LNCAP (cell line): ENCODE measurements at regions not wholly inside any gene's neighbourhood (a gene's known extent, or its start where the extent isn't known, plus 50 kb on each side); places are given as distances from the start of the nearest gene placed in this dataset.

Source experiments
- TF ChIP-seq, protein P1 (sequence below): fragments of 450-650 bp; IDR thresholded peaks from 2 replicates; pipeline ENCODE4 v1.5.1; 2017; ENCODE audit warnings: mild to moderate bottlenecking

DNA sequence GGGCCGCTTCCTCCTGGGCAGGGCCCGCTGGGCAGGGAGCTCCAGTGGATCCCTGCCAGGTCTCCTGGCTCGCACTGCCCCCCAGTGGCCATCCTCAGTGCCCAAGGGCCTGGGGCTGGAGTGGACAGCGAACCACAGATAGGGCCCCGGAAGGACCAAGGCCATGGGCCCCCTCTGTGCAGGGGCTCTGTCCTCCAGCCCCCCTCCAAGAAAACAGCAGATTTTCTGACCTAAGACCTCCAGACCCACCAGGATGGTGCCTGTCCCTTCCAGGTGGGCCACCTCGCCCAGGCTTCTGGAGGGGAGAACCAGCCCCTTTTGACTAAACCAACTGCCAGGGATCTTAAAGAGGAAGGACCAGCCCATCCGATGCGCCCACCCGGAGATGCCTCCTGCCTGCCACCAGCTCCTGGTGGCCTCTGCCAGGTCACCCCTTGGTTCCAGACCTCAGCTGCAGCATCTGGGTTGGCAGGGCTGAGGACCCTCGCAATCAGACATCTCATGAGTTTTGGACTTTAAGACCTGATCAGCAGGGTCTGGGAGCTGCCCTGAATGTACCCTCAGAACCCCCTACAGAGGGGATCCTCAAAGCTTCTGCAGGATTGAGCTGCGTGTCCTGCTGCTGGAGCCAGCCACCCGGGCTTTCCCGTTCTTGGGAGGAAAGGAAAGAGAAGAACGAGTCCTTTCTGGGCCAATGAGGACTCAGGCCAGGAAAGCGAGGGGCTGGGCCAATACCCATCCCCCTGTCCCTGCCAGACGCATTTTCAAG is 325.8 kb upstream of the DIO3 start:
- TF ChIP-seq, protein P1, sequence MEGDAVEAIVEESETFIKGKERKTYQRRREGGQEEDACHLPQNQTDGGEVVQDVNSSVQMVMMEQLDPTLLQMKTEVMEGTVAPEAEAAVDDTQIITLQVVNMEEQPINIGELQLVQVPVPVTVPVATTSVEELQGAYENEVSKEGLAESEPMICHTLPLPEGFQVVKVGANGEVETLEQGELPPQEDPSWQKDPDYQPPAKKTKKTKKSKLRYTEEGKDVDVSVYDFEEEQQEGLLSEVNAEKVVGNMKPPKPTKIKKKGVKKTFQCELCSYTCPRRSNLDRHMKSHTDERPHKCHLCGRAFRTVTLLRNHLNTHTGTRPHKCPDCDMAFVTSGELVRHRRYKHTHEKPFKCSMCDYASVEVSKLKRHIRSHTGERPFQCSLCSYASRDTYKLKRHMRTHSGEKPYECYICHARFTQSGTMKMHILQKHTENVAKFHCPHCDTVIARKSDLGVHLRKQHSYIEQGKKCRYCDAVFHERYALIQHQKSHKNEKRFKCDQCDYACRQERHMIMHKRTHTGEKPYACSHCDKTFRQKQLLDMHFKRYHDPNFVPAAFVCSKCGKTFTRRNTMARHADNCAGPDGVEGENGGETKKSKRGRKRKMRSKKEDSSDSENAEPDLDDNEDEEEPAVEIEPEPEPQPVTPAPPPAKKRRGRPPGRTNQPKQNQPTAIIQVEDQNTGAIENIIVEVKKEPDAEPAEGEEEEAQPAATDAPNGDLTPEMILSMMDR: peak; percentile 89

DNA sequence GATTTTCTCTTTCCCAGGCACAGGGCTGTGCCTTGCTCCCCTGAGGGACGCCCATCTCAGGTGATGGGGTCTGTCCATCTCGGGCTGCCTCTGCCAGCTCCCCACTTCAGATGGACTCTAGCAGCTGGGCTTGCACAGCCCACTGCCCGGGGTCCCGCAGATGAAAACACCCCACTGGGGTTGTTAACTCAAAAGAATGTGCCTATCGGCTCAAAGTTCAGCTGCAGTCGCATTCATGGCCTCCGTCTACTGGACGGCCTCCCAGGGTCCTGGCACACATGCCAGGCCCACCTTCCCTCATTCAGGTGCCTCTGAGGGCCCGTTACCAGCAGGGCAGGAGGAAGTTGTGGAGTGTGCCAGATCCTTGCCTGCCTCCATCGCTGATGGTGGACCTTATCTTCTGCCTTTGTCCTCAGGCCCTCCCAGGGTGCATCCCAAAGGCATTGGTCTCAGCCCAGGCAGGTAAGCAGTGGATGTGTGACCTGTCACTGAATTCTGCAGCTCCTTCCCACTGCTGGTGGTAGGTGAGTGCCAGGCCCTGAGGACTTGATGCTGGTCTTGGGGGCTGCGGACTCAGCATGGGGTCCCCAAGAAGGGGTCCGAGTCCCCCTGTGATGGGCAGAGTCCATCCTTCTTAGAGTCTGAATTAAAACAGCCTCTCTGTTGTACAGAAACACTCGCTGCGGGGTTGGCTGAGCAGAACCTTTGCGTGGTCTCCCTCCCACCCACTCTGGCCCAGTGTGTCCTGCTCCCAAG is 324.6 kb upstream of the DIO3 start:
- TF ChIP-seq, protein P1: no peak

DNA sequence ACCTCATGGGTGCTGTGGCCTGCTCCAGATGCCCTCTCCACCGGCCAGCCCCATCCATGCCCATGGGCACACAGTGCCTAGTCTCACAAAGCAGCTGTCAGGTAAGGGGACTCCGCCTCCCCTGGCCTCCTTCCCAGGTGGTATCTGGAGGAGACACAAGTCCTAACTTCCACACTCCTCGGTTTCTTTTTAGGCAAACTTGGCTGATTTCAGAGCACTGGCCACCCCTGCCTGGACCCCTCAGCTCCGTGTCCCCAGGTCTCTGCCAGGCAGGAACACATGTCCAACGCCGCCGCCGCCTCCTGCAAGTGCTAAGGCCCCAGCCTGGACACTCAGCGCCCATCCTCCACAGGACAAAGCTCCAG is 324.1 kb upstream of the DIO3 start:
- TF ChIP-seq, protein P1: no peak

DNA sequence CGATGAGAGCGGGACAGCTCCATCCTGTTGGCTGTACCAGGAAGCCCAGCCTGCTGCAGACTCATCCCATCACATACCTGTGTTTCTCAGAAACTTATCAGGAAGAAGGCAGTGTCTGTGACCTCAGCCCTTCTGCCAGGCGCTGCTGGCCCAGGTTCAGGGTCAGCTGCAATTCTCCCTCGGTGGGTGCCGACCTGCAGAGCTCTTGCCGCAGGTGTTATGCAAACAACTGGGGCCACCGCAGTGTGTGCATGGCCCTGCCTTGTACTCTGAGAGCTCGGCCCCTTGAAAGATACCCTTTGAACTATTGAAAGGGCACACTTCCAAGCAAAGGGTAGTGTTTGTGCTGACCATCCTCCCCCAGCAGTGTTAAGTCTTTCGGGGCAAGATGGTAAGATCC is 322.2 kb upstream of the DIO3 start:
- TF ChIP-seq, protein P1: no peak

DNA sequence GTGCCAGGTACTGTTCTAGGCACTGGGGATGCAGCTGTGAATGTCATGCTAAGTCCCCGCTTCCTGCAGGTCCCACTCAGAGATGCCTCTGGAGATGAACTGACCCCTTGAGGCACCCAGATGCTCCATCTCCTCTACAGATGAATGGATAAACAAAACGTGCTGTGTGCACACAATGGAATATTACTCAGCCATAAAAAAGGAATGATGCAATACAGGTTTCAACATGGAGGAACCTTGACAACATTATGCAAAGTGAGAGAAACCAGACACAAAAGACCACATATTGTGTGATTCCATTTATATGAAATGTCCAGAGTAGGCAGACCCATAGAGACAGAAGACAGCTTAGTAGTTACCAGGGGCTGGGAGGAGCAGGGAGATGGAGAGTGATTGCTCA is 320.1 kb upstream of the DIO3 start:
- TF ChIP-seq, protein P1: no peak

DNA sequence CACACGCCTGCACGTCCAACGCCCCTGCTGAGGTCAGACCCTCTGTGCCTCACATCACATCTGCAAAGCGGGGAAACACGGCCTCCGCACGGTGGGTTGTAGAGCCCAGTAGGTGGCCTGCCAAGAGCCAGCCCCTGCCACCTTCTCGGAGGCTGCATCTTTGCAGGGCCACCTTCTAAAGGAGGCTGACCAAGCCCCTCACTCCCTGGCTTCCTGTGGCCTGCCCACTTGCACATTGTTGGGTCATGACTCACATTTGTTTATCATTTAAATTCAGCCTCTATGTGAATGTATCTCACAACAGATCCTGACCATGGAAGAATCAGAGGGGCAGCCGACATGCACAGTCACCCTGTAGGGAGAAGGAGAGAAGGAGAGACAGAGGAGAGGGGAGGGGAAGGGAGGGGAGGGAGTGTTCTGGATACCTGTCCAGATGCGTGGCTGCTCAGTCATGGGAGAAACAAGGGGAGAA is 319.5 kb upstream of the DIO3 start:
- TF ChIP-seq, protein P1: no peak

DNA sequence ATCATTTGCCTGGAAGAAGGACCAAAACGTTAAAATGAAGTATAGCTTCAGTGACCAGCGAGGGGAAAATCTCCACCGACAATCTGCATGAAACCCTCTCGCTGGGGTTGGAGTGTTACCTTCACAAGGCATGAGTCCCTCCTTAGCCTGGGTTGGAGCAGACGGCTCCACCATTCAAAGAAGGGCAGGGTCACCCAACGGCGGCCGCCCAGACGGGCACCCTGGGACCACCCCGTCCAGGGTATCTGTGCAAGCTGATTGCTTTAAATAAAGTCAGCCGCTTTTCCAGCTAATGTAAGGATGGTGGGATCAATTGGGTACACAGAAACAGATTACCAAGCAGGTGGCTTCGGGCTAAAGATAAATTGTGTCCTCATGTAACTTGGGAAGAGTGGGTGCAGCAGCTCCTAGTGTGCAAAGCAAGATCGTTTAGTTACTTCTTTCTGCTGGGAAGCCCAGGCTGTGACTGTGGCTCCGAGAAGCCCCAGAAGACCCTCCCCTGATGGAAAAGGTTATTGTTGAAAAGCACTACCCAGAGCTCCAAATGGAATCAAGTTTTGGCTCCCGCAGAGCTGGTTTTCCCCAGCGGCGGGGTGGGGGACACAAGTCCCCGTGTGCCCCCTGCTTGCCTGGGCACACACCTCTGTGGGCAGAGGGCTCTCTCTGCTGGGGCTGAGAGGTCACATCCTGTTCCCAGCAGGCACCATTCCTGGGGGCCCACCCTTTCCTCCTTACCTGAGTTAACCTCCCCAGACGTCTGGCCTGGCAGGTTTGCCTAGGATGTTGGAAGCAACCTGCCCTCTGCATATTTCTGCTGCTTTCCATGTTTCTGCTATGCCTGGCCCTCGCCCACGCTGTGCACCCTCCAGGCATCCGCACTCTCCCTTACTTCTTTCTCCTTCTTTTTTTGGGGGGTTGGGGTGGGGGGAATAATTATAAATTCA is 318.6 kb upstream of the DIO3 start:
- TF ChIP-seq, protein P1: no peak
